ENCODE measurements at regions not wholly inside any gene's neighbourhood (a gene's known extent, or its start where the extent isn't known, plus 50 kb on each side); places are given as distances from the start of the nearest gene placed in this dataset.

DNA sequence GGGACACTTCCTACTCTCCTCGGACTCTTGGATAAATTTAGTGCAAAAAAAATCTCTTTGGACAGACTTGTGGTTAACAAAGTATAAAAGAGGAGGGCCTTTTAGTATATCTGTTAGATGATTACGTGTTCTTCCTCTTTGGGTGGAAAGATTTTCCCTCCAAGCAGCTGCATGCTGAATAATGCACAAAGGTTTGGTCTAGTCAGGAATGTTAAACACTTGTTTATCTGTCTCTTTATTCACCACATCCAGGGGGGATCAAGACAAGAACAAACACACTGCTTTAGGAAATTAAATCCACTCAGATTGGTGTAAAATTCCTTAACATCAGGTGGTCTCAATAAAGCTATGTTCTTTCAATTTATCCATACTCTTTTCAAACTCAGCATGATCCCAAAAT lies 260.9 kb upstream of the CHD6 start:
- no peak for DNase-seq

DNA sequence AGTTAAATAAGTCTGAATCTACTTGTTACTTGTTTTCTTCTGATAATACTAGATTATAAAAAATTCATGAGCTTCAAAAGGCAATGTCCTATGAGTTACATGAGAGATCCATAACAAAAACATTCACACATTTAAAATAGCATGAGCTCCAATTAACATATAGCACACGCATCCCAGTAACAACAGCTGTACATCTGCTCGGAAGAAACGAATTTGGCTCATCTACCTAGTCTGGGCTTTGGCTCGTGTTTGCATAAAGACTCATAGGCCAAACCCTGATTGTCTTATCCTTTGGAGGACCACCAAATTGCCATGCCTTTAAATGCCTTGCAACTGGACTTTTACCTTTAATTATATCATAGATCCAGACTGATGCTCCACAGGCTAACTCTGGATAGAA lies 259.7 kb upstream of the CHD6 start:
- no peak for DNase-seq

DNA sequence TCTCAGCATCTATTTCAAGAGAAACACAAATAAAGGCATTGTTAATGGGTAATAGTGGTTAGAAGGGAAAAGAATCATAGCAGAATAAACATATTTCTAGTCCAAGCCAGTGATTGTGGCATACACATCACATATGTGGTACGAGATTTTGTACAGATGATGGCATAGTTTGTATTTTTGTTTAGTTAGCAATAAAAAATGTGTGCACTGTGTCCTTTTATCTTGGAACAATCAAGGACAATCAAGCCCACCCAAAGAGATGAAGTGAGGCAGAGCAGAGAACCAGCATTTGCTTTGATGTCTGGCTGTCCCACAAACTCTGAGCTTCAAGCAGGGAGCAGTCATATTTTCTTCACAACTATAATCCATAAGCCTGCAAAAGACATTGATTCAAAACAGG lies 256.5 kb upstream of the CHD6 start:
- DNase-seq: no peak

DNA sequence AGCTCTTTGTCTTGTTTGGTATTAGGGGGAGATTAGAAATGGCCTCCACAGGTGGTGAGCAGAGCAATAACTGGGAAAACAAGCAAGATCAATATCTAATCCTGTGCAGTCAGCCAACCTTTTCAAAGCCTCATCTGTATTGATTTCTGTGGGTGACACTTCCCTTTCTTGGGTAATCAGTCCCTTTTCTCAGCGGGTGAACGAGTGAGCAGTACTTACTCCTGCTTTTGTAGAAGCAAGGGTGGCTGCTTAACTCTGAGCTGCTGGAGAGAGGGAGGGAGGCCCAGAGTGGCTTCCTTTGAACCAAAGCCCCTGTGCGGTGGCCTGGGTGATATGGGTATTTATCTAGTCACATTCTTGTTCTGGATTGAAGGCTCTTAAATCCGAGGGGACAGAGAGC lies 254.8 kb upstream of the CHD6 start:
- no peak for DNase-seq

DNA sequence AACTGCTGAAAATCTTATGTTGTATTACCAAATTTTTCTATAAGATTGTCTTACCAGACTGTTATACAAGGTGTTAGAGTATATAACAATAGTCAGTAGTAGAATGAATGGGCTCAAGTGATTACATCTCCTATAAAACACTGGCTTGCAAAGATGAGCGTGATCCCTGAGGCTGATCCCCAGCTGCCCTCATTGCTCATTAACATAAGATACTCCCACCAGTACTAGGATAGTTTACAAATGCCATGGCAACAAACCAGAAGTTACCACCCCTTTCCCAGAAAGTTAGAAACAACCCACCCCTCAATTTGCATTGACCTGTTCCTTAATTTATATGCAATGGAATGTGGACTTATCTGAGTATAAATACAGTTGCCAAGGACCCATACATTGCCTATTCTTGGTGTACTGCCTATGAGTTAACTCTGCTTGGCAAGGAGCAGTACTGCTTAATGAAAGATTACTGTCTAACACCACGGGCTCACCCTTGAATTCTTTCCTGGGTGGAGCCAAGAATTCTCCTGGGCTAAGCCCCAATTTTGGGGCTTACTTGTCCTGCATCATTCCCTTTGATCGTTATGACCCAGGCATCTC lies 252.8 kb upstream of the CHD6 start:
- no peak for DNase-seq

DNA sequence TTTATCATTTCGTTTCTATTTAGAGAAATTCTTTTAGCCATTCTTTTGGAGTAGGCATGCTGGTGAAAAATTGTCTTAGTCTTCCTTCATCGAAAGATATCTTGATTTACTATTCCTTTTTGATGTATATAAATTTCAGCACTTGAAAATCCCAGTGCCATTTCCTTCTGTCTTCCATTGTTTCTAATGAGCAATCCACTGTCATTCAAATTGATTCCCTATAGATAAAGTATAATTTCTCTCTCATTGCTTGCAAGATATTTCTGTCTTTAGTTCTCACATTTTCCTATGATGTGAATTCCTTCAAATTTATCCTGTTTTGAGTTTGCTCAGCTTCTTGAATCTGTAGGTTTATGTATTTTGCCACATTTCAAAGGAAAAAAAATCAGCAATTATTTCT lies 251.1 kb upstream of the CHD6 start:
- no peak for DNase-seq

DNA sequence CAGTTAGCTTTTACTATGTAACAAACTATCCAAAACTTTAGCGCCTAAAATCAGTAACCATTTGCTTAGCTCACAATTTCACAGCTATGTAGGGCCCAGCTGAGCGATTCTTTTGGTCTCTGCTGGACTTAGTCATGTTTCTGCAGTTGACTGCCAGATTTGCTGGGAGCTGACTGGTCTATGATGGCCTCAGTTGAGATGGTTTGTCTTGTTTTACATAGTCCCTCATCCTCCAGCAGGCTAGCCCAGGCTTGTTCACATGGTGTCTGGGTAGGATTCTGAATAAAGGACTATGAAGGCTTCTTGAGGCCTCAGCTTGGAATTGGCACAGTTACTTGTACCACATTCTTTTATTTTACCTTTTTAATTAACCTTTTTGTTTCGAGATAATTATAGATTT lies 247.8 kb upstream of the CHD6 start:
- no peak for DNase-seq

DNA sequence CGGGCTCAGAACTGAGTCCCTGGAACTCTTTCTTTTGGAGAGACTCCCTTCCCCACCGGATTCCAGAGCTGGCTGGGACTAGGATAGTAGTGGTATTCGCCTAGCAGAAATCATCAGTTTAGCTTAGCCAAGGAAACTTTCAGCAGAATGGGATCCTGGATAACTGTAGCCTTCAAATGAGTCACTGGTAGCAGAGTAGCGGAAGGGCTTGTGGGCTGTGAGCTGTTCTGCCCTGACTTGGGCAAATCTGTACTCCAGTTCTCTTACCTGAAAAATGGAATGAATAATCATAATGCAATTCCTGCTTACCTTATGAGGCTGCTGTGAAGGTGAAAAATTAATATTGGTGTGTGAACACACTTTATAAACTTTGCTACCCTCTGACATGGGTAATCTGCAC lies 244.3 kb upstream of the CHD6 start:
- no peak for DNase-seq

DNA sequence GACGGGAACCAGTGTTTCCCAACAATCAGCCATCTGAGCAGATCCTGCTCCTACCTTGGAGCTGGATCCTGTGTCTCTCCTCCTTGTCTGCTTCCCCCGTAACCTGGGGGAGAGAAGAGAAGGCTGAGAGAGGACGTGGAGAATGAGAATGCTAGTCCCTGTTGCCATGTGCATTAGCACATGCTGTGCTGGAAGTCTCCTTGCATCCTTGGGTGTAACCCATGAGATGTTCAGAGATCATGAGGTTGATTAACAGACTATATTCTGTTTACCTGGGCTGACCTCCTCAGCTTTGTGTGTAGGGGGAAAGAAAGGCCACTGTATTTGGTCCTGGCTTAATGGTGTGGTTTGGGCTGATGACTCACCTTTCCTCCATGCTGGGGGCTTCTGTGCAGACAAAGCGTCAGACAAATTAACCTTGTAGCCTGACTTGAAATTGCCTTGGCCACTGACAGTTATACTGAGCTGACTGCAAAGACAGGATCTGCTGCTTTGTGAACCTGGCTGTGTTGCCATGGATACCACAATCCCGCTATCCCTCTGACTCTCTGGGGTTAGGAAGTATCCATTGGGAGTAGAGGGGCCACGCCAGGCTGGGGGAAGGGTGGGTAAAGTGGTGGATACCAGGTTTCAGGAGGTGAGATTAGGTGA lies 243.7 kb upstream of the CHD6 start:
- no peak for DNase-seq

DNA sequence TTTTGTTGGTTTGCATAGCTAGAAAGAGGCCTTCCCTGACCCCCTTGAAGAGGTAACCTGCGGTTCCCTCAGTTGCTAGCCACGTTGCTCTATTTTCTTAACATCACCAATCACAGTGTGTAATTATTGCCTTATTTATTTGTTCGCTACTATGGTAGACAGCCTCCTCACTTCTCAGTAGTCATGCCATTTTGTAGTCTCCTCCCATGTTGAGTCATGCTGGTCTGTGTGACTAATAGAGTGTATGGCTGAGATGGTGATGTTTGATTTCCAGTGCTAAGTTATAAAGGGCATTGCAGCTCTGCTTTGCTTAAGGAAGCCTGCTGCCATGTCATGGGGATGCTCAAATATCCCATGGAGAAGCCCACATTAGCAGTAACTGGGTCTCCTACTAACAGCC lies 236.6 kb upstream of the CHD6 start:
- no peak for DNase-seq

DNA sequence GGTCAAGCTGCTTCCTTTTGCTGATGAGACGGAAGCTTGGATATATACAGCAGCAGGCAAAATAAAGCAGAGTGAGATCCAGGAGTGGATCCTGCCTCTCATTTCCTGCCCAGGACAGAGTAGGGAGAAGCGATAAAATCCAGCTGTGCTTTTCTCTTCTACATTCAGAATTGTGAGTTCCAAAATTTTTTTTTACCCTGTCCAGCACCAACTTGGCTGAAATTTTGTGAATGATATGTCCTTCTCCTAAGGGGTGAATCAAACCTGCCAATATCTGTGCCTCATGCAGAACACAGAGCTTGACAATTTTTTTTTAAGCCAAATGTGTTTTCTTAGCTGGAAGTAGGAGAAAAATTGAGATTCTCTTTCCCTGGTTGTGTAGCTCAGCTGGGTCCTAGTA lies 235.6 kb upstream of the CHD6 start:
- no peak for DNase-seq

DNA sequence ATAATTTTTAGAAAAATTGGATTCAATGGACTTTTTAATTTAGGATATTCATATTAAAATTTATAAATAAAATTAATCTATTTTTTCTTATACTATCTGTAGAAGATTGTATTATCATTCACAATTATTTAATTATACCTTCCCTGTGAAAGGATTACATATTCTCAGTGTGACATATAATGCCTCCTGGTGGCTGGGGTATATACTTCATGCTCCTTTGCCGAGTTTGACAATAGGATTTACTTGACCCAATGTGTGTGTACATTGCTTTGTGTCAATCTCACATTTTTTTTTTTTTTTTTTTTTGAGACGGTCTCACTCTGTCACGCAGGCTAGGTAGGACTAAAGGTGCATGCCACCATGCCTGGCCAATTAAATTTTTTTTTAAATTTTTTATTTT lies 230.0 kb upstream of the CHD6 start:
- DNase-seq: no peak

DNA sequence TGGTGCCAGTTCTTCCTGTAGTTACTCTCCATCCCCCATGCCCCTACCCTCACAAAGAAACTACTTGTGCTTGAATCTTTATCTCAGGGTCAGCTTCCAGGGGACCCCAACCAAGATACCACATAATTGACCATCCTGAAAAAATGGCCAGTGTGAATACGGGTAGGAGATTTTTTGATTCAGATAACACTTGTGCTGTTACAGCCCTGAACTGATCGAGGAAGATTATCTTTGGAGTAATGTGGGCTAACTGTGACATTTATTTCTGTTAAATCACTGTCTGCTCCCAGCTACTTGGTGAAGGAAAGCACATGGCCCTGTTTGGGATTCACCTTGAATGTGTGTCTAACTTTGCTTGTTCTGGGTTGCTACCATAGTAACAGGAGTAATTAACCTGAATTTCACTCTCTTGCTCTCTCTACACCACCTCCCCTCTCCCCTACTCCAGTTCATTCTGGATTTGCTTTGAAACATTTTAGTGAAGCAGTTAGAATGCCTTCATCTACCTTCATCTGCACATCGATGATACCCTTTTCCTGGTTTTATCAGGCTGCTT lies 219.6 kb upstream of the CHD6 start:
- DNase-seq: no peak

DNA sequence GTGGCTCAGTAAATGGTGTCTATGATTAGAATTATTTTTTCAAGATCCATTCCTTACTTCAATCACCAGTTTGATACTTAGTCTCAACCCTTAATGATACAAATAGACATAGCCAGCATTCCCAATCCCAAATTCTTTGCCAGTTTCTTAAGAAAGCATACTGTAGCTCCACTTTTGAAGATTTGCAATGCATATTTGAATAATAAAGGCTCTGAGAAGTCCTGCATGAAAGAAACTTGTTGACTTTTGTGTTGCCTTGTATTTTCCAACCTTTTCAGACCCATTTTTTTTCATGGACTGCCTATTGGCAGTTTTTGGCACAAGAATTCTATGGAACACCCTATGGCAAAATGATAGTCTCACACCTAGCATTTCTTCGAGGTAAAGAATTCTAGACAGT lies 215.6 kb upstream of the CHD6 start:
- DNase-seq: no peak

DNA sequence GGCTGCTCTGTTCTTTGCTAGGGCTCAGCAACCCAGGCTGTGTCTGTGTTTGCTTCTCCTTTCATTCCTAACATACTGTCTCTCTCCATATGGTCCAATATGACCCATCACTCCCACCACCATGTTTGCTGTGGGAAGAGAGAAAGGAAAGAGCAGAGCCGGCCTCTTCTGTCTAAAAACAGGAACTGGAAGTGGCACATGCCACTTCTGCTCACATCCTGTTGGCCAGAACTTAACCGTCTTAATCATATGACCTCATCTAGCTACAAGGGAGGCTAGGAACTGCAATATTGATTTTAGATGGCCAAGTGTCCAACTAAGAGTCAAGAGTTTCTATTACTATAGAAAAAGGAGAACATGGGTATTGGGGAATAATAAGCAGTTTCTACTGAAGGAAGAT lies 212.5 kb upstream of the CHD6 start:
- no peak for DNase-seq

DNA sequence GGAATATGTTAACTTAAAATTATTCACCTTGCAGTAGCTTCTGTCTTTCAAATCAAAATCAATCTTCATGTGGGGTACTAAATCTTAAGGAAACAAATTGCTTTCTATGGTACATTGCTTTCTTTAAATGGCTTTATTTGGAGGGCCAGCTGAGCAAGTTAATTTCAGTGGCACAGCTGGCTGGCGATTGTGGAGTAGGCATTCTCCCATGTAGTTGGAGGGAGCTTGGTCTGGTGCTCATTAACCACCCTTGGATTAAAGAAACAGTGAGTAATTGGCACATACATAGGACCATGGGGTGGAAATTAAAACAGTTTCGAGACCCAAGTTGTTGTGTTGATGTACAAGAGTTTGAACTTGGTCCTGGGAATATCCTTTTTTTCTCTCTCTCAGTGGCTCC lies 201.3 kb upstream of the CHD6 start:
- DNase-seq: no peak

DNA sequence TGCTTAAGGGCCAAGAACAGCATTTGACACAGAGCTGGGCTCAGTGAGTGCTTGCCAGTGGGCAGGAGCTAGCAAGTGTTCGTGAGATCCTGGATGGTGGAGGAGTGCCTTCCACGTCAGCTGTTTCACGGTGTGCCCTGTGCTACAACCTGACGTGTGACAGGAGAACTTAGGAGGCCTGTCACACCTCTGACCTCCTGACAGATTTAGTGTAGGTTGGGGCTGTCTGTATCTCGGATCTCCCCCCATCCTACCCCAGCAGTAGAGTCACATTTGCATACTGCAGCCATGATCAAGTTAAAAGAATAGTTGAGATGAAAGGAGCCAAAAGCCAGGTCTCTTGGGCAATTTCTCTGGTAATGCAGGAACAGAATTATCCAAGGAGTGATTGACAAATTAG lies 200.8 kb upstream of the CHD6 start:
- DNase-seq: no peak

DNA sequence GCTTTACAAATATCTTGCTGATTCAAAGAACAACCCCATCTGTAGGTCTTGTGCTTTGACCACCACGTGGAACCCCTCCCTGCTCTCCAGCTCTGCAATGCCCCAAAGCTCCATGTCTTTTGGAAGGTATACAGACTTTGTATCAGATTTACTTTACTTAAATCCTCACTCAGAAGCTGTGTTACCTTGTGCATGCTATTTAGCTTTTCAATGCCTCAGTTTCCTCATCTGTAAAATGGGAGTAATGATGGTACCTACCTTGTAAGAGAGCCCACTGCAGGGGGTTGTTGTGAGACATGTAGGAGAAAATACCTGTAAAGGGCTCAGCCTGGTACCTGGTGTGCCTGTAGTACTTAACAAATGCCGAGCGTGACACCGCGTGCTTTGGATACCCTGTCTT lies 200.2 kb upstream of the CHD6 start:
- no peak for DNase-seq

DNA sequence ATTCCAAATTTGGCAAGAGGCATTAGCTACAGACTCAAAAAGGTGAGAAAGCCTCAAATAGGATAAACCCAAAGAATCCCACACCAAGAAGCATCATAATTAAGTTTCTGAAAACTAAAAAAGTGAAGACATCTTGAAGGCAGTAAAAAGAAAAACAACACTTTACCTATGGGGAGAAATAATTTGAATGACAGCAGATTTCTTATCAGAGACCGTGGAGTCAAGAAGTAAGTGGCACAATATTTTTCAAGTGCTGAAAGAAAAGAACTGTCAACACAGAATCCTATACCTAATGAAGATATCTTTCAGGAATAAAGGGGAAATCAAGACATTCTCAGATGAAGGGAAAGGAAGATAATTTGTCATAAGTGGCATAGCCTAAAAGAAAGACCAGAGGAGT lies 193.3 kb upstream of the CHD6 start:
- no peak for DNase-seq

DNA sequence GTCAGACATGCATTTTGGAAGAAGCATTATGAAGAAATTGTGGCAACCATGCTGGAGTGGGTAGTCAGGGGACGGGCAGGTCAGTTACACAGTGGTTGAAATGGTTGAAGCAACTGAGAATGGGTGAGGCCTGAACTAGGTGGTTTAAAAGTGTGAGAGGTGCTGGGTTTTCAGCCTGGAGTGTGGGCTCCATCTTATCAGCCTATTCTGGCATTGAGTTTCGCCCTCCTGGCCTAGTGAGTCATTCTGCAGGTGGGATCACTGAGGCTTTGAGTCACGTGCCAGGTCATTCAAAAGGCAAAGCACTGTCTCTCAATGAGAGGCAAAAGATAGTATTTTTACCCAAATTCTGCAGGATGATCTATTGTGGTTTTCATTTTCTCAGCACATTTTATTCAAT lies 181.9 kb upstream of the CHD6 start:
- no peak for DNase-seq

DNA sequence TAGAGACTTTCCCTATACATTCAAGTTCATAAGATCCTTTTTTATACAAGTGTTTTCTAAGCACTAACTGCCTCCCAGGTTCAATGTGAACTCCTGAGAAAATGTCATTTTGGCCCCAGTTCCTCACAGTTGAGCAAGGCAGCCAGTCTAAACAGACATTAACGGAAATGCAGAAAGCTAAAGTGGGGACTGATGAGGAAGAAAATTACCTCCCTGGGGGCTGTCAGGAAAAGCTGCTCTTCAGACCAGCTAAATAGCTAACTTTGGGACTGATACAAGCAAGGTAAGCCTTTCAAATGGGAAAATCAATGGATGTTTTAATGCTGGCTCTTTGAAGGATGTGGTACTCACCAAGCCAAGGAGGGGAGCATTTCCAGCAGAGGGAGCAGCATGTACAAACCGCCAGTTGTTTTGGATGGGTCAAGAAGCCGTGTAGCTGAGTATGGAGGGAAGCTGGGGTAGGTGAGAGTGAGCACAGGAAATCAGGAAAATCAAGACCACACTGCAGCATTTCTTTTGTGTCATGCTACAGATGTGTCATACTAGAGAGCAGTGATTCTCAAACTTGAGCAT lies 180.8 kb upstream of the CHD6 start:
- DNase-seq: no peak

DNA sequence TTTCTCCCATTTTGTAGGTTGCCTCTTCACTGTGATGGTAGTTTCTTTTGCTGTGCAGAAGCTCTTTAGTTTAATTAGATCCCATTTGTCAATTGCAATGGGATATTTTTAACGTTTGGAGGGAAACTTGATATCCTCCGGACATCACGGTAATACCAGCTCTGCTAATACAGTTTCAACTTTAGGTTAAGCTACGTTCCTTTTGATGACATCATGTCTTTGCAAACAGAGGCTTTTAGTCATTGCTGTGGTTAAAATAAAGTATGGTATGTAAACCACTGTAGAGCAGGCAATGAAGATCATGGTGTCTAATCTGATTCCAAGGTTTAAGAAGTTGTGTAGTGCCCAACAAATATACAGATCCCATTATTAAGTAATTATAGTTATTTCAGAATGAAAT lies 168.0 kb upstream of the CHD6 start:
- no peak for DNase-seq

DNA sequence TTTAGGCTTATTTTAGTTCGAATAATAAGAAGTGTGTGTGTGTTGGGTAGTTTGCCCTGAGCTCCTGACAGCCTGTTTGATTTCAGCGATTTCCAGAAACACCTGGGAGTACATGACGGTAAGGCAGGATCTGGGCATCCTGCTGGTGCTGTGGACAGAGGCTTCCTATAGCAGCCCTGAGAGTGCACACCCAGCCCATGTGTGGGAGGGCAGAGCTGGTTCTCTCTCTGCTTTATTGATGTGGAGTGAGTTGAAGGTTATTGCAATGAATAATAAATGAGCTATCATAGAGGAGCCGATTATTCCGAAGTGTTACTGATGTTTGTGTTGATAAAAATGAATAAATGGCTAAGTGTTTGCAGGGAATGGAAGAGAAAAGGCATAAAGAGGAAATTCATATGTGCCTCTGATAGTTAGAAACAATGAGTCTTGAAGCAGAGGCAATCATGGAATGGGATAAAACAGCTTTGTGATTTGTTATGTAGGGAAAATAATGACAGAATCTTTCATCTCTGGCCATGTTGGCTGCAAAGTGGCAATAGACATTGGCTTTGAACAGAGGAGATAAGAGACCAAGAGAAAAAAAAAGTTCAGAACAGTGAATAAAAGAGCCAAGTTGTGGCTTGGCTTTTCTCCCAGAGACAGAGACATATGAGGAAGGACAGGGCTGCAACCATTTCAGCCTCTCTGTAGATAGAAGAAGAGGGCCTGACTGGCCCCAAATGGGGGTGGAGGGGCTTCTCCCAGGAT lies 166.2 kb upstream of the CHD6 start:
- no peak for DNase-seq

All from NCI-H774 (cell line).